K562 (cell line): ENCODE measurements at regions not wholly inside any gene's neighbourhood (a gene's known extent, or its start where the extent isn't known, plus 50 kb on each side); places are given as distances from the start of the nearest gene placed in this dataset.

Source experiments
- ATAC-seq: fragments of 200-7000 bp; cut with Tn5 transposase; 3 replicates; pipeline ENCODE4 v1.9.1; 2020; ENCODE audit warnings: moderate library complexity
- BruUV-seq: library from RNA; stranded (reverse); fragments of 400-500 nt; replicated peaks from 2 replicates; lab custom pipeline; 2021; lab: Mats Ljungman, UMichigan
- CTCF ChIA-PET: fragments of 300-600 bp; formaldehyde crosslinking; extraction: SDS; loops from one replicate; lab custom pipeline; 2021; ENCODE audit warnings: low intra/inter-chr PET ratio; lab: Yijun Ruan, JAX
- POLR2A ChIA-PET: fragments of 300-600, 350-650 bp; sonication (Branson Sonifier 250); formaldehyde crosslinking; extraction: SDS; loops from one replicate; lab custom pipeline; 2021; ENCODE audit warnings: antibody characterized with exemption, inconsistent platforms; lab: Yijun Ruan, JAX
- DNase-seq, 4 experiments: peaks; one replicate each; pipeline versions ENCODE4 v3.0.0 to v3.0.0-alpha.2; 2011 to 2018; ENCODE audit warnings: low spot score in 3 of 4, mixed read lengths in 3 of 4; ENCODE audit errors: extremely low read depth in 1 of 4
- FAIRE-seq: peaks from 2 replicates; lab custom pipeline; 2011; peaks lifted over from hg19 to GRCh38; lab: Jason Lieb, UNC
- H2AFZ ChIP-seq: 2 replicates; pipeline ENCODE4 v1.6.0; 2011; ENCODE audit warnings: low read depth, low read length, control low read depth, inconsistent platforms
- H3K27ac ChIP-seq: fragments of 200-600 bp; 3 replicates; pipeline ENCODE4 v1.8.0; 2011; ENCODE audit warnings: low read depth, mild to moderate bottlenecking, control low read depth, inconsistent platforms, low read length, moderate library complexity, mixed read lengths; ENCODE audit errors: extremely low read depth
- H3K27me3 ChIP-seq, 2 experiments: fragments of 300-600 bp in 1 of 2; 2 replicates in 1 of 2; 3 replicates in 1 of 2; pipeline versions ENCODE4 v1.6.0 to v1.8.0; 2011; ENCODE audit warnings: inconsistent platforms in 2 of 2, low read length in 2 of 2, mild to moderate bottlenecking in 1 of 2, mixed read lengths in 1 of 2, moderate library complexity in 1 of 2; ENCODE audit not compliant: control insufficient read depth in 2 of 2, insufficient read depth in 2 of 2
- H3K36me3 ChIP-seq: fragments of 300-600 bp; 3 replicates; pipeline ENCODE4 v1.8.0; 2011; ENCODE audit warnings: mild to moderate bottlenecking, low read length, inconsistent platforms; ENCODE audit not compliant: control insufficient read depth, insufficient read depth
- H3K4me1 ChIP-seq, 2 experiments: fragments of 200-600 bp in 1 of 2; replicated peaks in 1 of 2; 2 replicates in 1 of 2; 3 replicates in 1 of 2; pipeline versions ENCODE4 v1.5.1 to v1.8.0; 2011; ENCODE audit warnings: inconsistent platforms in 2 of 2, low read length in 2 of 2, mild to moderate bottlenecking in 1 of 2, mixed read lengths in 1 of 2, moderate library complexity in 1 of 2; ENCODE audit not compliant: control insufficient read depth in 2 of 2, insufficient read depth in 2 of 2
- H3K4me2 ChIP-seq: 2 replicates; pipeline ENCODE4 v1.6.1; 2011; ENCODE audit warnings: low read length, control low read depth, inconsistent platforms, mixed read lengths; ENCODE audit not compliant: insufficient read depth
- H3K4me3 ChIP-seq: fragments of 200-600 bp; sonication (generic), shearing (Covaris generic); 2 replicates; pipeline ENCODE4 v1.5.1; 2016; ENCODE audit warnings: control low read depth, inconsistent platforms
- H3K79me2 ChIP-seq: fragments of 200-600 bp; 3 replicates; pipeline ENCODE4 v1.8.0; 2011; ENCODE audit warnings: low read length, inconsistent platforms; ENCODE audit not compliant: control insufficient read depth, insufficient read depth
- H3K9ac ChIP-seq, 2 experiments: 2 replicates each; pipeline versions ENCODE4 v1.6.0 to v1.6.1; 2011; ENCODE audit warnings: low read depth in 2 of 2, low read length in 2 of 2, control low read depth in 1 of 2, inconsistent platforms in 1 of 2, mild to moderate bottlenecking in 1 of 2, mixed read lengths in 1 of 2; ENCODE audit not compliant: insufficient read depth in 1 of 2
- H3K9me1 ChIP-seq: one replicate; pipeline ENCODE4 v1.6.0; 2011; ENCODE audit warnings: inconsistent platforms, mild to moderate bottlenecking, low read length, moderate library complexity; ENCODE audit not compliant: control insufficient read depth, insufficient read depth
- H3K9me3 ChIP-seq: replicated peaks from 2 replicates; pipeline ENCODE4 v1.5.1; 2011; ENCODE audit warnings: low read depth, low read length, inconsistent platforms; ENCODE audit not compliant: control insufficient read depth, insufficient read depth
- H4K20me1 ChIP-seq: replicated peaks from 2 replicates; pipeline ENCODE4 v1.6.1; 2011; ENCODE audit warnings: low read length, inconsistent platforms, mixed read lengths; ENCODE audit not compliant: control insufficient read depth, insufficient read depth
- GABPA ChIP-seq: fragments of 200-800 bp; sonication (Bioruptor generic); conservative IDR thresholded peaks from 2 replicates; pipeline ENCODE4 v1.6.1; 2016; ENCODE audit warnings: low read depth, missing genetic modification characterization, missing compliant biosample characterization
- KAT8 ChIP-seq: fragments of 450-650 bp; IDR thresholded peaks from 2 replicates; pipeline ENCODE4 v1.6.1; 2016; ENCODE audit warnings: low read depth, mild to moderate bottlenecking
- KLF10 ChIP-seq: fragments of 250-450 bp; sonication (Bioruptor Pico); IDR thresholded peaks from 2 replicates; pipeline ENCODE4 v1.6.1; 2021; ENCODE audit warnings: matching md5 sums
- PHF8 ChIP-seq: fragments of 200-600 bp; sonication (generic); IDR thresholded peaks from 2 replicates; pipeline ENCODE4 v1.6.1; 2012; ENCODE audit warnings: mixed run types, mild to moderate bottlenecking, inconsistent platforms, low read length, moderate library complexity, borderline replicate concordance
- ZC3H11A ChIP-seq: IDR thresholded peaks from 2 replicates; pipeline ENCODE4 v1.6.1; 2012; ENCODE audit warnings: low read depth, low read length, improper control_type of control experiment
- in situ Hi-C: fragments of 300-500 bp; cut with MboI; formaldehyde crosslinking; loops from 4 replicates; pipeline ENCODE4 v1.15.0; 2018; ENCODE audit warnings: inconsistent platforms, mixed read lengths
- intact Hi-C: fragments of 100-400 bp; cut with micrococcal nuclease; formaldehyde crosslinking; loops from 2 replicates; pipeline ENCODE4 v1.14.2; 2022
- TF ChIP-seq, protein P1 (sequence below): fragments of 450-650 bp; IDR thresholded peaks from 2 replicates; pipeline ENCODE4 v1.6.1; 2017; ENCODE audit warnings: antibody characterized with exemption, mild to moderate bottlenecking
- TF ChIP-seq, protein P2 (sequence below): fragments of 450-650 bp; IDR thresholded peaks from 2 replicates; pipeline ENCODE4 v1.6.1; 2018; ENCODE audit warnings: mild to moderate bottlenecking, low read depth; ENCODE audit not compliant: partially characterized antibody
- TF ChIP-seq, protein P3 (sequence below): IDR thresholded peaks from 3 replicates; pipeline ENCODE4 v1.6.1; 2011; ENCODE audit warnings: borderline replicate concordance, mild to moderate bottlenecking; ENCODE audit not compliant: insufficient read length, insufficient read depth

DNA sequence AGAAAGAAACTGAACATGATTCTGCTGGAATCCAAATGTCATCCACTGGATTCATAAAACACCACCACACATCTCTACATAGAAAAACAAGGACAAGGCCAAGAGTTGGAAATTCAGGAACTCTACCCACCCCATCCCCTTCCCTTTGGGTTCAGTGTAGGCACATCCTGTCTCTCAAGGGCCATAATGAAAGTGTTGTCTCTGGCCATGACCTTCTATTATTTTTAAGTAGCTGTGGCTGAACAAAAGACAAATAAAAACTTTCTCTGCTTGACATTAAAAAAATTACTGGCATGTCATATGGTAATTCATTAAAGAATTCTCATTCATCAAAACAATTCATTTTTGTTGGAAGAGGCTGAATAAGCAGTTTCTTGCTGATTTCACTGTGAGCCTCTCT lies 54.9 kb upstream of the ZBTB18 start:
- Histone ChIP-seq H3K9me1 (no peaks in the 10 kb centered on the region), H3K9ac (no peak overlapping the region), H3K79me2 (no peaks in the 10 kb centered on the region), H2AFZ (no peak overlapping the region), H3K27ac (no peak overlapping the region), H4K20me1 (no peaks in the 10 kb centered on the region), H3K4me2 (no peak overlapping the region), H3K27me3 (peaks cover 4 to 25% of the 10 kb centered on the region in 2 experiments; a peak in 3 of 5 replicates), H3K4me1 (no peaks in the 10 kb centered on the region), H3K9me3 (no peaks in the 10 kb centered on the region; the same call in 1 of the 2 replicates), H3K4me3 (no peak overlapping the region), H3K36me3 (no peaks in the 10 kb centered on the region)
- FAIRE-seq (no peak), DNase-seq (no peak), ATAC-seq (no peak)
- in situ Hi-C loops = no loop called here
- TF ChIP-seq, protein P1, sequence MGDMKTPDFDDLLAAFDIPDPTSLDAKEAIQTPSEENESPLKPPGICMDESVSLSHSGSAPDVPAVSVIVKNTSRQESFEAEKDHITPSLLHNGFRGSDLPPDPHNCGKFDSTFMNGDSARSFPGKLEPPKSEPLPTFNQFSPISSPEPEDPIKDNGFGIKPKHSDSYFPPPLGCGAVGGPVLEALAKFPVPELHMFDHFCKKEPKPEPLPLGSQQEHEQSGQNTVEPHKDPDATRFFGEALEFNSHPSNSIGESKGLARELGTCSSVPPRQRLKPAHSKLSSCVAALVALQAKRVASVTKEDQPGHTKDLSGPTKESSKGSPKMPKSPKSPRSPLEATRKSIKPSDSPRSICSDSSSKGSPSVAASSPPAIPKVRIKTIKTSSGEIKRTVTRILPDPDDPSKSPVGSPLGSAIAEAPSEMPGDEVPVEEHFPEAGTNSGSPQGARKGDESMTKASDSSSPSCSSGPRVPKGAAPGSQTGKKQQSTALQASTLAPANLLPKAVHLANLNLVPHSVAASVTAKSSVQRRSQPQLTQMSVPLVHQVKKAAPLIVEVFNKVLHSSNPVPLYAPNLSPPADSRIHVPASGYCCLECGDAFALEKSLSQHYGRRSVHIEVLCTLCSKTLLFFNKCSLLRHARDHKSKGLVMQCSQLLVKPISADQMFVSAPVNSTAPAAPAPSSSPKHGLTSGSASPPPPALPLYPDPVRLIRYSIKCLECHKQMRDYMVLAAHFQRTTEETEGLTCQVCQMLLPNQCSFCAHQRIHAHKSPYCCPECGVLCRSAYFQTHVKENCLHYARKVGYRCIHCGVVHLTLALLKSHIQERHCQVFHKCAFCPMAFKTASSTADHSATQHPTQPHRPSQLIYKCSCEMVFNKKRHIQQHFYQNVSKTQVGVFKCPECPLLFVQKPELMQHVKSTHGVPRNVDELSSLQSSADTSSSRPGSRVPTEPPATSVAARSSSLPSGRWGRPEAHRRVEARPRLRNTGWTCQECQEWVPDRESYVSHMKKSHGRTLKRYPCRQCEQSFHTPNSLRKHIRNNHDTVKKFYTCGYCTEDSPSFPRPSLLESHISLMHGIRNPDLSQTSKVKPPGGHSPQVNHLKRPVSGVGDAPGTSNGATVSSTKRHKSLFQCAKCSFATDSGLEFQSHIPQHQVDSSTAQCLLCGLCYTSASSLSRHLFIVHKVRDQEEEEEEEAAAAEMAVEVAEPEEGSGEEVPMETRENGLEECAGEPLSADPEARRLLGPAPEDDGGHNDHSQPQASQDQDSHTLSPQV = no peak
- no peak for TF ChIP-seq GABPA (tag)
- TF ChIP-seq, protein P2, sequence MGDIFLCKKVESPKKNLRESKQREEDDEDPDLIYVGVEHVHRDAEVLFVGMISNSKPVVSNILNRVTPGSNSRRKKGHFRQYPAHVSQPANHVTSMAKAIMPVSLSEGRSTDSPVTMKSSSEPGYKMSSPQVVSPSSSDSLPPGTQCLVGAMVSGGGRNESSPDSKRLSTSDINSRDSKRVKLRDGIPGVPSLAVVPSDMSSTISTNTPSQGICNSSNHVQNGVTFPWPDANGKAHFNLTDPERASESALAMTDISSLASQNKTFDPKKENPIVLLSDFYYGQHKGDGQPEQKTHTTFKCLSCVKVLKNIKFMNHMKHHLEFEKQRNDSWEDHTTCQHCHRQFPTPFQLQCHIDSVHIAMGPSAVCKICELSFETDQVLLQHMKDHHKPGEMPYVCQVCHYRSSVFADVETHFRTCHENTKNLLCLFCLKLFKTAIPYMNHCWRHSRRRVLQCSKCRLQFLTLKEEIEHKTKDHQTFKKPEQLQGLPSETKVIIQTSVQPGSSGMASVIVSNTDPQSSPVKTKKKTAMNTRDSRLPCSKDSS = no peak
- TF ChIP-seq KAT8 = no peak
- no peak for TF ChIP-seq ZC3H11A
- no peak for TF ChIP-seq PHF8
- TF ChIP-seq, protein P3, sequence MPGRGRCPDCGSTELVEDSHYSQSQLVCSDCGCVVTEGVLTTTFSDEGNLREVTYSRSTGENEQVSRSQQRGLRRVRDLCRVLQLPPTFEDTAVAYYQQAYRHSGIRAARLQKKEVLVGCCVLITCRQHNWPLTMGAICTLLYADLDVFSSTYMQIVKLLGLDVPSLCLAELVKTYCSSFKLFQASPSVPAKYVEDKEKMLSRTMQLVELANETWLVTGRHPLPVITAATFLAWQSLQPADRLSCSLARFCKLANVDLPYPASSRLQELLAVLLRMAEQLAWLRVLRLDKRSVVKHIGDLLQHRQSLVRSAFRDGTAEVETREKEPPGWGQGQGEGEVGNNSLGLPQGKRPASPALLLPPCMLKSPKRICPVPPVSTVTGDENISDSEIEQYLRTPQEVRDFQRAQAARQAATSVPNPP = no peak
- TF ChIP-seq KLF10 (CRISPR knock-in tag) = no peak
- ChIA-PET CTCF (no interaction called here), POLR2A (interaction anchor here (1.2 kb wide), 1 partner anchor 9 kb away, joined by 5 read pairs; no protein-coding TSS in a partner anchor)
- no TSS peak for BruUV-seq
- intact Hi-C loops = no loop called here
